ENCODE measurements at regions not wholly inside any gene's neighbourhood (a gene's known extent, or its start where the extent isn't known, plus 50 kb on each side); places are given as distances from the start of the nearest gene placed in this dataset.

DNA sequence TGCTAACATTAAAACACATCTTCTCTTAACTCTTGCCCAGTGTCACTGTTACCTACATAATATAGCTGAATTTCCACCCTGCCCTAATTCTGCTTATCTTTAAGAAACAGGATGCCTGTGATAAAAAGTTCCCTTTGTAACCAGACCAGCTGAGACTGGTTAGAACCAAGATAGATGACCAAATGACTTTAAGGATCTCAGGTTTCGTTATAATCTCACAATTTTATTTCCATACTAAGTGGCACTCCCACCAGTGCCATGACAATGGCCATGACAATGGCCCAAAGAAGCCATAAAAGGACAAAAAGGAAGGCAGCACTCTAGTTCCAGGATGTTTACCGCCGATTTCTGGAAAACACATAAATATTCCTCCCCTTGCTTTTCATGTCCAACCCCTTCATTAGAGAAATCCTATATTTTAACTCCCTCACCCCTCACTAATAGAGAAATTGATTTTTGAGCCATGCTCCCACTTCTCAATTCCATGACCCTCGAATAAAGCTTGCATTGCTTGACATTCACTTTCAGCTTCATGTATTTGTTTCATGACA lies 126.1 kb downstream of the ELAPOR2 start:
- TF ChIP-seq POLR2A (IDR thresholded peaks at IDR 0.05; ENCODE audit: low read length): no peak
- no peak for TF ChIP-seq GATA1 (IDR thresholded peaks at IDR 0.05; ENCODE audit: low read depth, low read length)

All from erythroblast (primary cell).